MM.1S (cell line): ENCODE measurements at regions not wholly inside any gene's neighbourhood (a gene's known extent, or its start where the extent isn't known, plus 50 kb on each side); places are given as distances from the start of the nearest gene placed in this dataset.

Experiments used
- EZH2phosphoT487 ChIP-seq: fragments of 300-600 bp; sonication (generic); IDR thresholded peaks from 2 replicates; pipeline ENCODE4 v1.6.1; 2018; ENCODE audit warnings: antibody characterized with exemption, low read length
- TF ChIP-seq, protein P1 (sequence below): fragments of 300-600 bp; sonication (generic); IDR thresholded peaks from 2 replicates; pipeline ENCODE4 v1.5.1; 2016; ENCODE audit warnings: antibody characterized with exemption, low read length, mixed read lengths

DNA sequence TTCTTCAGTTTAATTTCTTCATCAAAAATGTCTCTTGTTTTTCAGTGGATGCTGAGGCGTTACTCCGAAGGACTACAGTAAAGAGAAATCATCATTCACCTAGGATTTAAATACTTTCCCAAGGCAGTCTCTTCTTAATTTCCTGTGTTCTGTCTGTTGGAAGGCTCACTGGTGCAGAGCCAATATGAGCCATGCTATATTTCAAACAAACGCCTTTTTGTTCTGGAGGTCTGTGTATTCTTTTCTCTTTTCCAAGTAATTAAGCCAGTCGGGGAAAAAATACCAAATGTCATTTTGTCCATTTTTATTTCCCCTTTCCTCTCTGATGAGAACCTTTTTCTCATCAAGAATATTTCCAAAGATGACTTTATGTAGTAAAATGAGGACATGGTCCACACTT is 206.5 kb downstream of the RWDD3 start:
- TF ChIP-seq, protein P1, sequence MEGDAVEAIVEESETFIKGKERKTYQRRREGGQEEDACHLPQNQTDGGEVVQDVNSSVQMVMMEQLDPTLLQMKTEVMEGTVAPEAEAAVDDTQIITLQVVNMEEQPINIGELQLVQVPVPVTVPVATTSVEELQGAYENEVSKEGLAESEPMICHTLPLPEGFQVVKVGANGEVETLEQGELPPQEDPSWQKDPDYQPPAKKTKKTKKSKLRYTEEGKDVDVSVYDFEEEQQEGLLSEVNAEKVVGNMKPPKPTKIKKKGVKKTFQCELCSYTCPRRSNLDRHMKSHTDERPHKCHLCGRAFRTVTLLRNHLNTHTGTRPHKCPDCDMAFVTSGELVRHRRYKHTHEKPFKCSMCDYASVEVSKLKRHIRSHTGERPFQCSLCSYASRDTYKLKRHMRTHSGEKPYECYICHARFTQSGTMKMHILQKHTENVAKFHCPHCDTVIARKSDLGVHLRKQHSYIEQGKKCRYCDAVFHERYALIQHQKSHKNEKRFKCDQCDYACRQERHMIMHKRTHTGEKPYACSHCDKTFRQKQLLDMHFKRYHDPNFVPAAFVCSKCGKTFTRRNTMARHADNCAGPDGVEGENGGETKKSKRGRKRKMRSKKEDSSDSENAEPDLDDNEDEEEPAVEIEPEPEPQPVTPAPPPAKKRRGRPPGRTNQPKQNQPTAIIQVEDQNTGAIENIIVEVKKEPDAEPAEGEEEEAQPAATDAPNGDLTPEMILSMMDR: no peak
- TF ChIP-seq EZH2phosphoT487: no peak
